ENCODE measurements at regions not wholly inside any gene's neighbourhood (a gene's known extent, or its start where the extent isn't known, plus 50 kb on each side); places are given as distances from the start of the nearest gene placed in this dataset.

GRCh38 chr5:34547300-34548085 lies 108.6 kb upstream of the RAI14 start:
- TF ChIP-seq CTCF (IDR thresholded peaks at IDR 0.05): no peak
- TF ChIP-seq EP300 (IDR thresholded peaks at IDR 0.05): no peak

All from tibial nerve (tissue), 4 donors.